GM19452 (cell line): ENCODE measurements at regions not wholly inside any gene's neighbourhood (a gene's known extent, or its start where the extent isn't known, plus 50 kb on each side); places are given as distances from the start of the nearest gene placed in this dataset.

ENCODE experiments used
- ATAC-seq: cut with Tn5 transposase; IDR thresholded peaks from one replicate; pipeline ENCODE4 v1.9.1; 2021; ENCODE audit not compliant: unreplicated experiment

DNA sequence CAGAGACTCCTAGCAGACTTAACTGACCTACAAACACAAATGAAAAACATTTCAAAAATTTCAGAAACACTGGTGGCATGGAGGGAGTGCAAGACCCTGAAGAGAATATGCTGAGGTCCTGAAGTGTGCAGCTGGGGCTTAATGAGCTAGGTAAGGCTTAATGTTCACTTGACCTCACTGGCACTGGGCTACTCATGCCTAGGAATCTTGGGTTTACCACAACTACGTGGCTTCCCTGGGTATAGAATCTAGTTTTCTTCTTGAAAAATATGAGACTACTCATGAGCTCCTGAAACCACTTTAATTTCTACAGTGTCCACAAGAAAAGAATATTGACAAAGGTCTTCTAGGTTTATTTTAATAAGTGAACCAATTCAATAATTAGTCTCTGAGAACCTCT, 139.8 kb downstream of the HNMT start:
- ATAC-seq, result no peak

DNA sequence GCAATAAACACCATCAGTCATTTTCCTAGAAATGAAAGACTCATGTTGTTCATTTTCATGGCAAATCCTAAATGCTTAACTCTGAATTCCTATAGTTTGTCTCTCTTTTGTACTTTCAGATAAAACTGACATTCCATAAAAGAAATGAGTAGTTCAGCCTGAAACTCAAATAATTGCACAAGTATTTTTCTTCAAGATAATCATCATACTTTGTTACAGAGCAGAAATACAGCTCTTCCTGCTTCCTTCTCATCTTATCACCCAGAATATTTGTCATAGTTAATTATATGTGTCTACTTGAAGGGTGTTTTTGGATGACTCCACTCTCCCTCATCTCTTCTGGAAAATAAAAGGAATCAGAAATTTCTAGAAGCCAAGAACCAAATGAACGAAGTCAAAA, 141.1 kb downstream of the HNMT start:
- no peak for ATAC-seq

DNA sequence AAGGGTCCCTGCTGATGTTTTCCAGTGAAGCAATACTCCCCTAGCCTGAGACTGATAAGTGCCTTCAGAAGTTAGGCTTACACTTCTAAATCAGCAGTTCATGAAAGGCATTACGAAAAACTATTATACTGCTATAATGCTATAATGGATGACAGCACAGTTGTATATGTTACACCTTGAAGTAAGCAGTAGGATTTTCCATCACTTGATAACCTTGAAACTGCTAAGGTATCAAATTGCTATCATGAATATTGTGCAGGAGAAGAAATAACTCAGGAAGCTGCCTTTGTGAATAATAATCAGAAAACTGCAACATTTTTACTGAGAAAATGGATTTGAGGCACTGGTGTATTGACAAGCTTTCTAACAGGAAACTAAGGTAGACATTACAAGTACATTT, 142.3 kb downstream of the HNMT start:
- ATAC-seq, result no peak

DNA sequence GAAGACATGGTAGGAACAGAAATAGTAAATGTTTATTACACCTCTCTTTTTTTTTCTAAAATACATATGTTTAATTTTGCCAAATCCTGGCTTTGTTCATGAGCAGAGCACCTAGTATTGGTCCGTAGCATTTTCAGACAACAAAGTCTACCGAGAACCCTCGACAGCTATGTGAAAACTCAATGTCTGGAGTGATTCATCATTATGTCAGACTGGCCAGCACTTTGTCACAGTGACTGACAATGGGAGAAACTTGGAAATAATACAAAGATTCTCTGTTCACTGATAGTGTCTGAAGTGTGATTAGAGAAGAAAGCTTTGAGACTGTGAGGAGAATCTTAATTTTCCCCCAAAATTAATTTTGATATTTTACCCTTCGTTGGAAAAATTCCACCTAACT, 143.0 kb downstream of the HNMT start:
- ATAC-seq, result no peak

DNA sequence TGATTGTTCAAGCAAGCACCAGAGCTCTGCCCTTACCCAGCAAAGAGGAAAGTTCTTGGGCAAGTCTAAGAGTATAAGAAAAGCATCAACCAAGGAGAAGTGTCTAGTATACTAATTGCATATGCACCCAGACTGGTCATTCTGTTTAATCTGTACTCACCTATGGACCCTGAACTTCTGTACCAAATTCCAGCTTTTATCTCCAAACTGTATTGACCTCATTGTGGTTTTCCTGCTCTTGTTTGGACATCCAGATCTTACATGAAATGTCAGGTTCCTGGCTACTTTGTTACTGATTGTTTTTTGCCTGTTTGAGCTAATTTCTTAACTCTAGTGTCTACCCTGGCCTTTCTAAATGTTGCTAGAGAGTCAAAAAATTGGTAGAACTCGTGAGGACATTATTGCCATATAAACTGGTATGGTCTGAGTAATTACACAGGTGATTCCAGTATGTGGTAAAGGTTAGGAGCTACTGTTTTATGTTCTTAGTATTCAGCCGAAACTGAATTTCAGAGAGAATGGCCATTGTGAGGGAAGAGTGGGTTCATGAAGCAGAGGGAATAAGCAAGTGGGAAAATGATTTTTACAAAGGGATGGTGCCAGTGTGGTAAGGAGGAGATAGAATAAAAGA, 146.3 kb downstream of the HNMT start:
- no peak for ATAC-seq

- no peak for ATAC-seq
Measured at GRCh38 chr2:138112536-138112935, 148.3 kb downstream of the HNMT start.

- no peak for ATAC-seq
Measured at GRCh38 chr2:138113871-138114525, 149.7 kb downstream of the HNMT start.

DNA sequence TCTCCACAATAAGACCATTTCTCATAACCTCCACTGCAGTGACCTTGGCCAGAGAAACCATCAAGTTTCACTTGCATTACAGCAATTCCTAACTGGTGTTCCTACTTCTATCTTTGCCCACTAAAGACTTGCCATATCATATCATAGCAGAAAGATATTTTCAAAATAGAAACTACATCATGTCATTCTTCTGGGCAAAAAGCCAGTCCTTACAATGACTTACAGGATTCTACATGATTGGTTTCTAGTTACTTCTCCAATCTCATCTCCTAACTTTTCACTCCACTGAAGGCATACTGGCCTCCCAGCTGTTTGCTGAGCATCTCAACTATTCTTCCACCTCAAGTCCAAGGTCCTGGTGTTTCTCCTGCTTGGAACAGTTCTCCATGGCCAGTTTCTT, 151.4 kb downstream of the HNMT start:
- no peak for ATAC-seq

GRCh38 chr2:138116456-138116855, 152.2 kb downstream of the HNMT start:
- no peak for ATAC-seq

DNA sequence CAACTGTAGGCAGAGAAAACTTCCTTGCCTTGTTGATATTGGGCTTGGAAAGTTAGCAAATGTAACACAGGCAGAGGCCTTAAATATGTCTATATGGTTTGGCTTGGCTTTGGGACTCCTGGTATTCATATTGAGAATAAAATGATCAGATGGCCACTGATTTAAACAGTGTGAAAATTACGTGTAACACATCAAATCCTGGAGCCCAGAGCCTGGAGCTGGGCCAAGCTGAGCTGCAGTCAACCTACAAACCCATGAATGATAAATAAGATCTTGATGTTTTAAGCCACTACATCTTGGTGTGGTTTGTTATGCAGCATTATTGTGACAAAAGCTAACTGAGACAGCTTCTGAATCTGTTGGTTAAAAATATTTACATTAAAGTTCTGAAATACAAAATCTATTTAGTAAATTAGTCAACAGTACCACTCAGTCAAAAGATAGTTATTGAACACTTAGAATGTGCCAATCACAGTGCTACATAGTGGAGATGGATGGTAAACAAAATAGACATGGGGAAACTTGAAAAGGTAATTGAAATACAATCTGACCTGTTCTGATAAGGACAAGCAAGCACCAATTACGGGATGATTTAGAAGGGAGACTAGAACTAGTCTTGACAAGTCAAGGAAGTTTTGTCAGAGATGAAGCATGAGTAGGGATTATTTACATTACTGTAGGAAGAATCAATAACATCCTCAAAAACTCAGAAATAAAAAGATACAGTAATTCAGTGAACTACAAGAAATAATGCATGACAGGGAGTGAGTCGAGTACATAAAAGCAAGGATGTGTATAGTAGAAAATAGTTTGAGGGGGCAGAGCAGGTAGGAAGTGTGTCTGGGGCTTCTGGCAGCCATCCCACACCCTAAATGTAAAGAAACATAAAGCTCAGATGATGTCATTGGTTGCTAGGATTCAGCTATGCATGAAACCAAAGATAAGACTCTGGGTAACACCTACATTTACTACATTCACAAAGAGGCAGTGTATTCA, 157.7 kb downstream of the HNMT start:
- ATAC-seq, result no peak

DNA sequence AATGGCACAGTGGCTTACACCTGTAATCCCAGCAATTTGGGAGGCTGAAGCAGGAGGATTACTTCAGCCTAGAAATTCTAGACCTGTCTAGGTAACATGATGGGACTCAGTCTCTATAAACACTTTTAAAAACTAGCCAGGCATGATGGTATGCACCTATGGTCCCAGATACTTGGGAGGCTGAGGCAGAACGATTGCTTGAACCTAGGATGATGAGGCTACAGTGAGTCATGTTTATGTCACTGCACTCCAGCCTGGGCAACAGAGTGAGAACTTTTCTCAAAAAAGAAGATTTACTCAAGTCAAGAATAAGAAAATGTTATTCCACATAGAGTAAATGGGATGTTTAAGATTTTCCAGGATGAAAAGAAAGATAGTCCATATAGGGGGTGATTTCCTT, 158.6 kb downstream of the HNMT start:
- no peak for ATAC-seq

DNA sequence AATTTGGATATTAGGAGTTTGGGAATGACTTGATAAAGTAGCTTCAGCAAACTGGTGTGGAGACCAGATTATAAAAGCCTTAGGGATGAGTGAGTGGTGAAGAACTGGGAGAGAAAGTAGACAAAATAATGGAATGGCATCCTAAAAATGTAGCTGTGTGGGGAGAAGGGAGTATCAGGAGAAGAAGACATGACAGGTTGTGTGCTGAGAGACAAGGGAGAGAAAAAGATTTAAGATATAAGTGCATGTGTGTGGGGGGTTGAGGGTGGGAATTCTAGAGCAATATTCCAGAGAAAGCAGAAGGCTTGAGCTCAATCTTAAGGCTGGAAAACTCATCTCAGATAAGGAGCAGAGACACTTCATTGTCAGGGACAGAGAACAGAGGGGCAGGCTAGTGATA, 159.5 kb downstream of the HNMT start:
- no peak for ATAC-seq

GRCh38 chr2:138124521-138124920, 160.2 kb downstream of the HNMT start:
- ATAC-seq, result no peak

DNA sequence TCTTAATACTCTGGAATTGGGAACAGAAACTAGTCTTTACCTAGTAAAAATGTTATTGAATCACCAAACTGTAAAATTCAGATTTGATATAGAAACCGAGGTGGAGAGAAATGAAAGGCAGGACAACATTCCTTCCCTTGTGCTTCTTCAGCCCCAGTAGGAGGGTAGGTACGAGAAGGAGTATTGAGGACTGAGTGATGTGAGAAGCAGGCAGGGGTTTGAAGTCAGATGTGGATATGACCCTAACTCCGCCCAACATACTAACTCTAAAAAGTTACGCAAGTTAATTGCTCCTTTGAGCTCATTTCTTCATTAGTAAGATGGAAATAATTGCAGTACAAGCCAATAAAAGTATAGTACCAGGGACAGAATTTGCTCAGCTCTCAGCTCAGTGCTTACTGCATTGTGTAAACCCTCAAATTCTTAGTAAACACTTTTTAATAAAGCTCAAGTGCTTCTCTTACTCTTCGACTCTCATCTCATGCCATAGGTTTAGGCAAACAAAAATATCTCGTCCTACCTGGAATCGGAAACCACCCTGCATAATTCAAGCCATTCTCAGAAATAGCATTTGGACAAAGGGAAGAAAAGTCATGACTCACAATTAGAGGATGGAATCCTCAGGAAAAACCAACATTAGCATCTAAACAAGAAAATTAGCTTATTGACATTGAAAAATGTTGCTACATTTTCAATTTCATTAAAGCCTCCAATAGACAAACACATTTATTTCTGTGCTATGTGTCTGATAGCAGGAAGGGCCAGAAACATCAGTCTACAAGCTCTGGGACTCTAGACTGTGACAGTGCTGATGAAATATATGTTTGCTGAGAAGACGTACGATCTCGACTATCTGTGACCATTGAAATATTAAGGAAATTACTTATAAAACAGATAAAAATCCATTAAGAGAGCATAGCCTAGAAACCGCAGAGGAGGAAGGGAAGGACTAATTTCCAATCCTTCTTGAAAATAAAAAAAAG, 161.3 kb downstream of the HNMT start:
- no peak for ATAC-seq

- ATAC-seq, result no peak
Measured at GRCh38 chr2:138132108-138132507, 167.8 kb downstream of the HNMT start.

GRCh38 chr2:138137949-138138348, 173.7 kb downstream of the HNMT start:
- no peak for ATAC-seq

DNA sequence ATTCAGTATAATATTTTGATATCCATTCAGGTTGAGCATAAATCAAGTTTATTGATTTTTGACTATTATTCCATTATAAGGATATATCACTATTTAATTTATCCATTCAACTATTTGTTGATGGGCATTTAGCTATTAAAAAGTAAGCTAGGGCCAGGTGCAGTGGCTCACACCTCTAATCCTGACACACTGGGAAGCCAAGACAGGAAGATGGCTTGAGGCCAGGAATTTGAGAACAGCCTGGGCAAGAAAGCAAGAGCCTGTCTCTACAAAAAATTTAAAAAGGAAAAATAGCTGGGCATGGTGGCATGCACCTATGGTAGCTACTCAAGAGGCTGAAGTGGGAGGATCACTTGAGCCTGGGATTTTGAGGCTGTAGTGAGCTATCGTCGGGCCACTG, 183.5 kb downstream of the HNMT start:
- no peak for ATAC-seq

DNA sequence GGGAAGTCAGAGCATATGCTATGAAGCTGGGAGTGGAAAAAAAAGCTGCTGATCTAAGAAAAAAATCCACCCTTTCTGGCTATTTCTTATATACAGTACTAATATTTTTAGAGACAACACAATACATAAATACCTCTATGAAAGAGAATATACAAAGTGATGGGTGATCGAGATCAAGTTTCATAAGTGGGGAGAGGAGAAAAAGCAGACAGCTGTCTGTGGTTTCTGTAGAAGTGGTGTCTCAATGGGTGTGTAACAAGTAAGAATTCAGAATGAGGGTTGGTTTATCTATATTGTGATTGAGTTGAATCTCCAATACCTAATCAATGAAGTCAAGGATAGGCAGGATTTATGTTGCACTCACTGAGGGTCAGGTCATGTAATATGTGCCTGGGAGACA, 191.0 kb downstream of the HNMT start:
- no peak for ATAC-seq

GRCh38 chr2:138157372-138157771, 193.1 kb downstream of the HNMT start:
- ATAC-seq, result no peak

- no peak for ATAC-seq
Measured at GRCh38 chr2:138170485-138170884, 206.2 kb downstream of the HNMT start.

DNA sequence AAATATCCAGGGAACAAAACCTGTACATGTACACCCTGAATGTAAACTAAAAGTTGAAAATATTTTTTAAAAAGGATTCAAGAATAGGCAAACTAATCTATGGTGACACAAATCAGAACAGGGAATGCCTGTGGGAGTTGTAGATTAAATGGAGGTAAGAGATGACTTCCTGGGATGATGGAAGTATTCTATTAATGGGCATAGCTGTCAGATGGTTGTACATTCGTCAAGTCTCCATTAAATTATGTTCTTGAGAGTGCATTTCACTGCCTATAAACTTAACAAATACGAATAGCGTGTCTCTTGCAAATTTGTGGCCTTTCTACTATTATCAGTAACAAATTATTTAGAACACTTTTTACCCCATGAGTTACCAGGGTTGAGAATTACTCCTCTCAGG, 207.0 kb downstream of the HNMT start:
- ATAC-seq, result no peak
